ENCODE measurements at regions not wholly inside any gene's neighbourhood (a gene's known extent, or its start where the extent isn't known, plus 50 kb on each side); places are given as distances from the start of the nearest gene placed in this dataset.

DNA sequence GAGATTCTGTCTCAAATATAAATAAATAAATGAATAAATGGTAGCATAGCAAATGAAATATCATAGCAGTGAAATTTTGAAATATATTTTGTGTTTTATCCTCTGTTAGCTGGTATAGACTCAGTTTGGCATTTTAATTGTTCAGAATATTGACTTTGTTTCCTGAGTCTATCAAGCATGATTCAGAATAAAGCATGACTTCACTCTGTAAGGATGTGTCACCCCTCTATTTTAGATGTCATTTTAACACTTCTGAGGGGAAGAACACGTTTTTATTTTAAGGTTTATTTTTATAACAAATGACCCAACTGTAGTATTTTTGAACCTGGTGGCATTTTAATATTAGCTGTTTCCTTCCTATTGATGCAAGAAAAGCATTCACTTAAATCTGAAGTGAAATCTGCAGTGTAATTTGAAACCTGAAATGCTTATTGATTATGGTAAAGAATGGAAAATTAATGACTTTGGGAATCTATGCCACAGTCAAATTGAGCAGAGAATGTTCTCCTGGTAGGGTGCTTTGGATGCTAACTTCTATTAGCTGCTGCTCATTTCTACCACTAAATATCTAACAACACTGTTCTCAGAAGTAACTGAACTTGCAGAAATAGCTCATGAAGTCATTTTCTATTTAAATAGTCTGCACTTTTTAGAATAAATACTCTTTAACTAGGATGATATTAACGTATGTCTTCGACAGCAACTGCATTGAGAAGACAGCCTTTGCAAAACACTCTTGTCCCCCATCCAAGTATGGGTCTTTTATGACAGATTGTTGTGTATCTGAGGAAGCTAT lies 114.2 kb downstream of the SOX4 start:
- no peak for DNase-seq (ENCODE audit: low read depth)
- TF ChIP-seq, protein P1, sequence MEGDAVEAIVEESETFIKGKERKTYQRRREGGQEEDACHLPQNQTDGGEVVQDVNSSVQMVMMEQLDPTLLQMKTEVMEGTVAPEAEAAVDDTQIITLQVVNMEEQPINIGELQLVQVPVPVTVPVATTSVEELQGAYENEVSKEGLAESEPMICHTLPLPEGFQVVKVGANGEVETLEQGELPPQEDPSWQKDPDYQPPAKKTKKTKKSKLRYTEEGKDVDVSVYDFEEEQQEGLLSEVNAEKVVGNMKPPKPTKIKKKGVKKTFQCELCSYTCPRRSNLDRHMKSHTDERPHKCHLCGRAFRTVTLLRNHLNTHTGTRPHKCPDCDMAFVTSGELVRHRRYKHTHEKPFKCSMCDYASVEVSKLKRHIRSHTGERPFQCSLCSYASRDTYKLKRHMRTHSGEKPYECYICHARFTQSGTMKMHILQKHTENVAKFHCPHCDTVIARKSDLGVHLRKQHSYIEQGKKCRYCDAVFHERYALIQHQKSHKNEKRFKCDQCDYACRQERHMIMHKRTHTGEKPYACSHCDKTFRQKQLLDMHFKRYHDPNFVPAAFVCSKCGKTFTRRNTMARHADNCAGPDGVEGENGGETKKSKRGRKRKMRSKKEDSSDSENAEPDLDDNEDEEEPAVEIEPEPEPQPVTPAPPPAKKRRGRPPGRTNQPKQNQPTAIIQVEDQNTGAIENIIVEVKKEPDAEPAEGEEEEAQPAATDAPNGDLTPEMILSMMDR (conservative IDR thresholded peaks at IDR 0.05; ENCODE audit: low read depth, low read length), result no peak
- no peak overlapping the region for H3K4me3 ChIP-seq (ENCODE audit: low read depth, low read length)

DNA sequence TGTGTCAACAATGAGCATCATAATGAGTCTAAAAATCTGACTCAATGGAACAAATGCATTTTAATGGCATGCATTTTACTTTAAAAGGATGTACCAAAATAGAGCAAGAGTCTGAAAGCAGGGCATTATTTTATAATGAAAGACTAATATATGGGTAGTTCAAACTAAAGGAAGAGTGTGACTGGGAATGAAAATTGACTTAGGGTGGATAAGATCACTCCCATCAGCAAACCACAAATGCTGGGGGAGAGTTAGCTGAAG lies 114.7 kb downstream of the SOX4 start:
- DNase-seq (ENCODE audit: low read depth), result no peak
- TF ChIP-seq, protein P1 (conservative IDR thresholded peaks at IDR 0.05; ENCODE audit: low read depth, low read length), result no peak
- H3K4me3 ChIP-seq (ENCODE audit: low read depth, low read length), result no peak overlapping the region

DNA sequence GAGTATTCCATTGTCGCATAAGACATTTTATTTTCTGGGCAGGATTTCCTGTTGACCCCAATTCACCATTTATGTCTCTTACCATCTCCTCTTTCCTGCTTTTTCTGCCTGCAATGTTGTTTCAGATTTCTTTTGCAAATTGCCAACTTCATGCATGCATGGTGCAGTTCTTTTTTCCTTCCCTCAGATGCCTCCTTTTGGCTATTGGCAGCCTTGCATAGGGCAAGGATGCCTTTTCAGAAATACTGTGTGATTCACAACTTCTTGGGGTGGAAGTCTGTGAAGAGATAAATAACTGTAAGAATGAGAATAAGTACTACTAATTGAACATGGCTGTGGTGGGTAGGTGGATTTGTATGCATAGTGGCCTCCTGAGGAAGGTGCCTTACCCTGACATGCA lies 116.7 kb downstream of the SOX4 start:
- TF ChIP-seq, protein P1 (conservative IDR thresholded peaks at IDR 0.05; ENCODE audit: low read depth, low read length), result no peak
- peak; percentile 5 for DNase-seq (ENCODE audit: low read depth)
- H3K4me3 ChIP-seq (ENCODE audit: low read depth, low read length), result no peak overlapping the region

DNA sequence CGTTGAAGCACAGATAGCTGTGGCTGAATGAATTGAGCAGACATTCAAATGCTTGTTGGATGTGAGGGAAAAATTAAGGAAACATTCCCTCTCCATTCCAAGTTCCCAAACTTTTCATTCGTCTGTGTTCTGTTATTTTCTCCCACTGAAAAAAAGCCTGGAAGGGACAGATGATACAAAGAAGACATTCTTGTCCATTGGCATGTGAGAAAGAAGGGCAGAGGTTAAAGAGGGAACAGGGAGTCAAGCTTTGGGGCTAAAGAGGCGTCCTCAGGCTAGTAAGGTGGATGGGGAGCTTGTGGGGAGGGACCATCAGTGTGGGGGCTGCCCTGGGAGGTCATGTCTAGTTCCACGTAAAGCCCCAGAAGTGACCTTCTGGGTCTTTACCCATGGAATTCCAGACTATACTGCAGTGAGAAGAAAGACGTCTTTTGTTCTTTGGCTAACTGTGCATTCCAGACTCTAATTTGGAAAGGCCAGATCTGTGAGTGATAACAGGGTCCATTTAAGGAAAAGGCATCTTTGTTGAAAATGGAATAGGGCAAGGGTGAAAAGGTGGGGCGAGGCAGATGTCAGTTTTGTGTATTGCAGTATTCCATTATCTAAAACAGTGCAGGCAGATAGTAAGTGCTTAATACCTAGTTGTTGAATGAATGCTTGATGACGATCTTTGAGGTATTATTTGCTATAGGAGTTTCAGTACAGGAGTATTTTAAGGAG lies 117.5 kb downstream of the SOX4 start:
- TF ChIP-seq, protein P1 (conservative IDR thresholded peaks at IDR 0.05; ENCODE audit: low read depth, low read length), result no peak
- H3K4me3 ChIP-seq (ENCODE audit: low read depth, low read length), result no peak overlapping the region
- no peak for DNase-seq (ENCODE audit: low read depth)

DNA sequence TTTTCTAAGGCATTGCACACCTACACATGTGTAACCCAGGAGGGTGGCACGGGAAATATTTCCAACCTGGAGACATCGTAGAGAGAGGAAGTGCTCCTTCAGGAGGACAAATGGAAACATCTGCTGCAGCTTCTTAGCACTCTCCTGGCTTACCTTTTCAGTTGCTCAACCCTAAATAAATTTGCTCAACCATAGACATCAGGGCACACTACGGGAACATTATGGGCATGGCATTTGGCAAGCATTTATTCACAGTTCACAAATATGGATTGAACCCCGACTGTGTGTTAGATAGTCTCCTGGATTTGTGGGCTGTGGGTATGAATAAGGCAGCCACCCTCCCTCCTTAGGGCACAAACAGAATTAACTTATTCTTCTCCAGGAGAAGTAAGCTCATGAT lies 118.7 kb downstream of the SOX4 start:
- TF ChIP-seq, protein P1 (conservative IDR thresholded peaks at IDR 0.05; ENCODE audit: low read depth, low read length), result no peak
- DNase-seq (ENCODE audit: low read depth), result no peak
- H3K4me3 ChIP-seq (ENCODE audit: low read depth, low read length), result no peak overlapping the region

DNA sequence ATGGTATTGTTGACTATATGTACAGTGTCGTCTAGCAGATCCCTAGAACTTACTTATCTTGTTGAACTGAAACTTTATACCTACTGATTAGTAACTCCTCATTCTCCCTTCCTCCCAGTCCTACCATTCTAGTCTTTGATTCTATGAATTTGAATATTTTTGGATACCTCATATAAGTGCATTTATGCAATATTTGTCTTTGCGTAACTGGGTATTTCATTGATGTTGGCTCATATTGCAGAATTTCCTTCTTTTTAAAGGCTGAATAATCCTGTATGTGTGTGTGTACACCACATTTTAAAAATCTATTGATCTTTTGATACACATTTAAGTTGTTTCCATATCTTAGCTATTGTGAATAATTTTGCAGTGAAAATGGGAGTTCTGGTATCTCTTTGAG lies 119.9 kb downstream of the SOX4 start:
- no peak overlapping the region for H3K4me3 ChIP-seq (ENCODE audit: low read depth, low read length)
- DNase-seq (ENCODE audit: low read depth), result no peak
- TF ChIP-seq, protein P1 (conservative IDR thresholded peaks at IDR 0.05; ENCODE audit: low read depth, low read length), result no peak

DNA sequence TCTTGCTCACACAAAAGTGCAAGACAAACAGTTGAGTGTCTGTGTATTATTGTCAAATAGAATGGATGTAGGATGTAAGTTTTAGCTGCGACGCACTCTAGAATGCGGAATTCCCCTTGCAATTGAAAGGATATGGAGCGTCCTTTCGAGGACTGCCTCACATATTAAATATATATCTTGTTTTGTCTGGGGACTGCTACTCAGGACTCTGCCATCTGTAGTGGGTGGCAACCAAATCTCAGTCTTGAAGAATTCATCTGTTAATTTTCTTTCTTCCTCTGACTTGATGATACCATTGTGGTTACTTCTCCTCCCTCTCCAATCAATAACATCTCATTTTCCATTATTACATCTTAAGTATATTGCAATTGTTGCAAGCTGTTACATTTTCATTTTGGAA lies 121.6 kb downstream of the SOX4 start:
- H3K4me3 ChIP-seq (ENCODE audit: low read depth, low read length), result no peak overlapping the region
- TF ChIP-seq, protein P1 (conservative IDR thresholded peaks at IDR 0.05; ENCODE audit: low read depth, low read length), result no peak

More for the DNA sequence above, 121.6 kb downstream of the SOX4 start:
- no peak for DNase-seq (ENCODE audit: low read depth)

Data from choroid plexus epithelial cell (primary cell).